ENCODE measurements at regions not wholly inside any gene's neighbourhood (a gene's known extent, or its start where the extent isn't known, plus 50 kb on each side); places are given as distances from the start of the nearest gene placed in this dataset.

GRCh38 chr2:104649866-104650265 is 204.0 kb upstream of the POU3F3 start:
- Histone ChIP-seq H3K36me3 (ENCODE audit: control insufficient read depth, insufficient read depth, low read length) (no peaks in the 10 kb centered on the region), H3K4me3 (ENCODE audit: low read depth, low read length) (no peak overlapping the region), H3K27me3 (ENCODE audit: control insufficient read depth, insufficient read depth, low read length) (no peaks in the 10 kb centered on the region)
- DNase-seq (ENCODE audit: low read depth), result no peak
- TF ChIP-seq CTCF (IDR thresholded peaks at IDR 0.05; ENCODE audit: insufficient read depth, low read length, poor library complexity, severe bottlenecking), result no peak

- H3K27me3 ChIP-seq (ENCODE audit: control insufficient read depth, insufficient read depth, low read length), result no peaks in the 10 kb centered on the region
- TF ChIP-seq CTCF (IDR thresholded peaks at IDR 0.05; ENCODE audit: insufficient read depth, low read length, poor library complexity, severe bottlenecking), result no peak
- no peak for DNase-seq (ENCODE audit: low read depth)
- H3K36me3 ChIP-seq (ENCODE audit: control insufficient read depth, insufficient read depth, low read length), result no peaks in the 10 kb centered on the region
- H3K4me3 ChIP-seq (ENCODE audit: low read depth, low read length), result no peak overlapping the region
Observed at GRCh38 chr2:104650405-104650996, 203.4 kb upstream of the POU3F3 start.

- H3K27me3 ChIP-seq (ENCODE audit: control insufficient read depth, insufficient read depth, low read length), result peaks cover 10% of the 10 kb centered on the region
- no peak for DNase-seq (ENCODE audit: low read depth)
- no peak for TF ChIP-seq CTCF (IDR thresholded peaks at IDR 0.05; ENCODE audit: insufficient read depth, low read length, poor library complexity, severe bottlenecking)
- no peaks in the 10 kb centered on the region for H3K36me3 ChIP-seq (ENCODE audit: control insufficient read depth, insufficient read depth, low read length)
- H3K4me3 ChIP-seq (ENCODE audit: low read depth, low read length), result no peak overlapping the region
Observed at GRCh38 chr2:104654811-104655210, 199.1 kb upstream of the POU3F3 start.

GRCh38 chr2:104656571-104657163 is 197.2 kb upstream of the POU3F3 start:
- Histone ChIP-seq H3K27me3 (ENCODE audit: control insufficient read depth, insufficient read depth, low read length) (peaks cover 10% of the 10 kb centered on the region), H3K4me3 (ENCODE audit: low read depth, low read length) (no peak overlapping the region), H3K36me3 (ENCODE audit: control insufficient read depth, insufficient read depth, low read length) (no peaks in the 10 kb centered on the region)
- TF ChIP-seq CTCF (IDR thresholded peaks at IDR 0.05; ENCODE audit: insufficient read depth, low read length, poor library complexity, severe bottlenecking), result no peak
- DNase-seq (ENCODE audit: low read depth), result no peak

GRCh38 chr2:104658144-104658835 is 195.6 kb upstream of the POU3F3 start:
- no peak for TF ChIP-seq CTCF (IDR thresholded peaks at IDR 0.05; ENCODE audit: insufficient read depth, low read length, poor library complexity, severe bottlenecking)

More at GRCh38 chr2:104658144-104658835, 195.6 kb upstream of the POU3F3 start:
- Histone ChIP-seq H3K36me3 (ENCODE audit: control insufficient read depth, insufficient read depth, low read length) (no peaks in the 10 kb centered on the region), H3K4me3 (ENCODE audit: low read depth, low read length) (no peak overlapping the region), H3K27me3 (ENCODE audit: control insufficient read depth, insufficient read depth, low read length) (peaks cover 10% of the 10 kb centered on the region)
- DNase-seq (ENCODE audit: low read depth), result no peak
